SK-N-SH (cell line): ENCODE measurements at regions not wholly inside any gene's neighbourhood (a gene's known extent, or its start where the extent isn't known, plus 50 kb on each side); places are given as distances from the start of the nearest gene placed in this dataset.

Experiments
- CTCF ChIA-PET: fragments of 300-600, 350-600 bp; formaldehyde crosslinking; extraction: SDS; loops from one replicate; lab custom pipeline; 2021; lab: Yijun Ruan, JAX
- POLR2A ChIA-PET: fragments of 350-600 bp; sonication (Branson Sonifier 250); formaldehyde crosslinking; extraction: SDS; loops from one replicate; lab custom pipeline; 2020; ENCODE audit warnings: antibody characterized with exemption, inconsistent platforms; lab: Yijun Ruan, JAX
- DNase-seq: peaks from one replicate; pipeline ENCODE4 v3.0.0; 2012
- H2AFZ ChIP-seq: fragments of 200-600 bp; sonication (generic); 2 replicates; pipeline ENCODE4 v1.8.1; 2016; ENCODE audit warnings: antibody characterized with exemption, mild to moderate bottlenecking, low read depth
- H3F3A ChIP-seq: fragments of 200-600 bp; sonication (generic); replicated peaks from 2 replicates; pipeline ENCODE3; 2016; ENCODE audit warnings: antibody characterized with exemption, mild to moderate bottlenecking; ENCODE audit not compliant: insufficient read depth
- H3K27ac ChIP-seq, 2 experiments: fragments of 200-500 bp in 1 of 2; fragments of 200-600 bp in 1 of 2; sonication (Bioruptor generic) in 1 of 2; sonication (generic), shearing (Covaris generic) in 1 of 2; 2 replicates each; pipeline versions ENCODE4 v1.5.1 to v1.6.1; 2014 to 2016; ENCODE audit warnings: low read depth in 2 of 2, inconsistent platforms in 1 of 2, low read length in 1 of 2, mild to moderate bottlenecking in 1 of 2, mixed read lengths in 1 of 2
- H3K27me3 ChIP-seq: fragments of 200-600 bp; sonication (generic), shearing (Covaris generic); 2 replicates; pipeline ENCODE4 v1.6.1; 2016; ENCODE audit warnings: mixed run types; ENCODE audit not compliant: insufficient read depth
- H3K36me3 ChIP-seq, 2 experiments: fragments of 200-500 bp in 1 of 2; fragments of 200-600 bp in 1 of 2; sonication (Bioruptor generic) in 1 of 2; sonication (generic) in 1 of 2; replicated peaks in 1 of 2; 2 replicates each; pipeline versions ENCODE3 to v1.5.1; 2014 to 2016; ENCODE audit warnings: low read length in 1 of 2, mild to moderate bottlenecking in 1 of 2; ENCODE audit not compliant: insufficient read depth in 2 of 2, control insufficient read depth in 1 of 2
- H3K4me1 ChIP-seq, 2 experiments: fragments of 200-500 bp in 1 of 2; fragments of 200-600 bp in 1 of 2; sonication (Bioruptor generic) in 1 of 2; sonication (generic), shearing (Covaris generic) in 1 of 2; 2 replicates each; pipeline versions ENCODE4 v1.5.1 to v1.6.1; 2014 to 2016; ENCODE audit warnings: low read depth in 1 of 2, low read length in 1 of 2, mixed run types in 1 of 2; ENCODE audit not compliant: insufficient read depth in 2 of 2, control insufficient read depth in 1 of 2
- H3K4me2 ChIP-seq: fragments of 200-600 bp; sonication (generic), shearing (Covaris generic); 2 replicates; pipeline ENCODE4 v1.6.1; 2017; ENCODE audit warnings: mixed run types
- H3K4me3 ChIP-seq, 2 experiments: fragments of 200-500 bp in 1 of 2; fragments of 200-600 bp in 1 of 2; sonication (Bioruptor generic) in 1 of 2; sonication (generic), shearing (Covaris generic) in 1 of 2; 2 replicates each; pipeline versions ENCODE4 v1.5.1 to v1.8.1; 2014 to 2016; ENCODE audit warnings: low read depth in 2 of 2, inconsistent platforms in 1 of 2, low read length in 1 of 2, mild to moderate bottlenecking in 1 of 2, mixed read lengths in 1 of 2, moderate library complexity in 1 of 2
- H3K79me2 ChIP-seq: fragments of 200-600 bp; sonication (generic); 2 replicates; pipeline ENCODE4 v1.8.1; 2017; ENCODE audit warnings: mild to moderate bottlenecking; ENCODE audit not compliant: insufficient read depth
- H3K9ac ChIP-seq: fragments of 200-600 bp; sonication (generic); 2 replicates; pipeline ENCODE4 v1.6.1; 2017; ENCODE audit warnings: mixed run types
- H3K9me2 ChIP-seq: fragments of 200-600 bp; sonication (generic); 2 replicates; pipeline ENCODE4 v1.6.1; 2017; ENCODE audit warnings: mixed run types
- H3K9me3 ChIP-seq: fragments of 200-600 bp; sonication (generic); 2 replicates; pipeline ENCODE4 v1.6.1; 2017; ENCODE audit warnings: mixed run types, mild to moderate bottlenecking, moderate library complexity
- H4K20me1 ChIP-seq: fragments of 200-600 bp; sonication (generic); 2 replicates; pipeline ENCODE4 v1.6.1; 2017; ENCODE audit warnings: mild to moderate bottlenecking, mixed run types; ENCODE audit not compliant: insufficient read depth
- CHD2 ChIP-seq: fragments of 150-350 bp; IDR thresholded peaks from 2 replicates; pipeline ENCODE4 v1.6.1; 2018; ENCODE audit warnings: low read length; ENCODE audit not compliant: partially characterized antibody
- FOSL2 ChIP-seq: IDR thresholded peaks from 2 replicates; pipeline ENCODE4 v1.4.0; 2012; ENCODE audit warnings: low read depth, mild to moderate bottlenecking, moderate library complexity, borderline replicate concordance
- FOXJ3 ChIP-seq: sonication (generic); formaldehyde crosslinking; IDR thresholded peaks from 2 replicates; pipeline ENCODE4 v1.5.1; 2020; ENCODE audit warnings: mild to moderate bottlenecking, missing genetic modification reagents
- GABPA ChIP-seq: IDR thresholded peaks from 2 replicates; pipeline ENCODE4 v1.4.0; 2012; ENCODE audit warnings: low read depth, mild to moderate bottlenecking
- GATA2 ChIP-seq: sonication (generic); formaldehyde crosslinking; IDR thresholded peaks from 2 replicates; pipeline ENCODE4 v1.5.0; 2020; ENCODE audit warnings: mild to moderate bottlenecking, missing genetic modification reagents
- JUND ChIP-seq: IDR thresholded peaks from 2 replicates; pipeline ENCODE4 v1.4.0; 2012
- MEF2A ChIP-seq: IDR thresholded peaks from 2 replicates; pipeline ENCODE4 v1.4.0; 2012; ENCODE audit warnings: low read depth, borderline replicate concordance
- MXI1 ChIP-seq: IDR thresholded peaks from 2 replicates; pipeline ENCODE4 v1.6.1; 2012; ENCODE audit warnings: mild to moderate bottlenecking, low read depth, low read length, improper control_type of control experiment
- NRF1 ChIP-seq: IDR thresholded peaks from 2 replicates; pipeline ENCODE4 v1.6.1; 2012; ENCODE audit warnings: low read depth, mild to moderate bottlenecking, low read length
- RAD21 ChIP-seq: IDR thresholded peaks from 2 replicates; pipeline ENCODE4 v1.6.1; 2012; ENCODE audit warnings: mild to moderate bottlenecking, low read length
- REST ChIP-seq: IDR thresholded peaks from 2 replicates; pipeline ENCODE4 v1.6.1; 2012; ENCODE audit warnings: mild to moderate bottlenecking, low read depth, low read length, moderate library complexity
- RFX5 ChIP-seq: IDR thresholded peaks from 2 replicates; pipeline ENCODE4 v1.6.1; 2012; ENCODE audit warnings: mild to moderate bottlenecking, improper control_type of control experiment, low read length
- SIN3A ChIP-seq: IDR thresholded peaks from 2 replicates; pipeline ENCODE4 v1.6.1; 2012; ENCODE audit warnings: low read depth, mild to moderate bottlenecking, low read length, moderate library complexity, borderline replicate concordance
- SMC3 ChIP-seq: IDR thresholded peaks from 2 replicates; pipeline ENCODE4 v1.6.1; 2012; ENCODE audit warnings: low read depth, low read length, improper control_type of control experiment
- TEAD4 ChIP-seq: IDR thresholded peaks from 2 replicates; pipeline ENCODE4 v1.4.0; 2012; ENCODE audit warnings: mild to moderate bottlenecking, borderline replicate concordance; ENCODE audit not compliant: insufficient read depth
- USF1 ChIP-seq: IDR thresholded peaks from 2 replicates; pipeline ENCODE4 v1.4.0; 2012; ENCODE audit warnings: low read depth, borderline replicate concordance
- USF2 ChIP-seq: fragments of 150-350 bp; IDR thresholded peaks from 2 replicates; pipeline ENCODE4 v1.6.1; 2017; ENCODE audit warnings: antibody characterized with exemption, low read length, low read depth, borderline replicate concordance
- YY1 ChIP-seq: IDR thresholded peaks from 2 replicates; pipeline ENCODE4 v1.4.0; 2012; ENCODE audit warnings: low read depth, mild to moderate bottlenecking
- WGBS: methylation state at CpG from one replicate; pipeline ENCODE4 v1.1.6; 2017; ENCODE audit warnings: low lambda C conversion rate; 5-methylcytosine and 5-hydroxymethylcytosine counted together
- TF ChIP-seq, protein P1 (sequence below): fragments of 200-600 bp; sonication (generic); IDR thresholded peaks from 2 replicates; pipeline ENCODE4 v1.6.1; 2017; ENCODE audit warnings: antibody characterized with exemption, mild to moderate bottlenecking, moderate library complexity
- TF ChIP-seq, protein P2 (sequence below): IDR thresholded peaks from 2 replicates; pipeline ENCODE4 v1.4.0; 2012; ENCODE audit warnings: low read depth

DNA sequence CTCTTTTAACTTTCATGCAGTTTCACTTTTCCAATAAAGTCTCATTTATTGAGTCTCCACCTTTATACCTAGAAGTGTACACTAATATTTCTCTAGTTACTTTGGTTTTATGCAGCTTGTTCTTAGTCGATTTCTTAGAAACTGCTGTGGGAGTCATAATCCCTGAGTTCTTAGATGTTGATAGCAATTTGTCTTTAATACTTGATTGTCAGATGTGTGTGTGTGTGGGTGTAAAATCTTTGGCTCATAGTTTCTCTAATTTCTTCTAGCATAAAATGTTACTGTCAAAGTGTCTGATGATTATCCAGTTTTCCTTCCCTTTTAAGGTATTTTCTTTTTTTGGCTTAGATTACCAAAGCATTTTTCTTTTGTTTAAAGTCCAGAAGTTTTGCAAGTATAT, 473.8 kb upstream of the PTCHD4 start:
- no peak overlapping the region for H3K9ac ChIP-seq
- no peaks in the 10 kb centered on the region for H3K36me3 ChIP-seq
- H3K4me2 ChIP-seq = no peak overlapping the region
- H3K4me1 ChIP-seq = no peaks in the 10 kb centered on the region
- no peaks in the 10 kb centered on the region for H4K20me1 ChIP-seq
- H3K79me2 ChIP-seq = no peaks in the 10 kb centered on the region
- no peak overlapping the region for H2AFZ ChIP-seq
- 5% methylated on average over 1 of the region's 1 CpG for WGBS
- TF ChIP-seq RAD21 = no peak
- TF ChIP-seq GATA2 (CRISPR knock-in tag) = no peak
- TF ChIP-seq FOXJ3 (CRISPR knock-in tag) = no peak
- no peak for TF ChIP-seq RFX5
- no peak for TF ChIP-seq JUND
- TF ChIP-seq SIN3A = no peak
- TF ChIP-seq TEAD4 = no peak
- DNase-seq = no peak
- H3K9me3 ChIP-seq = no peaks in the 10 kb centered on the region
- H3K27ac ChIP-seq = no peak overlapping the region
- H3K9me2 ChIP-seq = no peaks in the 10 kb centered on the region
- ChIA-PET CTCF (no interaction called here), POLR2A (no interaction called here)
- 0 out of 2 replicates have a peak, but pooled peaks cover 8% of the 10 kb centered on the region for H3K27me3 ChIP-seq
- H3K4me3 ChIP-seq = no peak overlapping the region
- H3F3A ChIP-seq = no peaks in the 10 kb centered on the region

- WGBS = 16% methylated on average over 3 of the region's 3 CpGs
- Histone ChIP-seq H3K9me3 (no peaks in the 10 kb centered on the region), H3K9ac (no peak overlapping the region), H3K79me2 (no peaks in the 10 kb centered on the region), H3K4me1 (no peaks in the 10 kb centered on the region), H3K9me2 (no peaks in the 10 kb centered on the region), H3F3A (peaks cover 8% of the 10 kb centered on the region), H3K27ac (no peak overlapping the region), H3K36me3 (no peaks in the 10 kb centered on the region), H3K27me3 (peaks cover 8% of the 10 kb centered on the region; the same call in 1 of the 2 replicates), H3K4me2 (no peak overlapping the region), H4K20me1 (no peaks in the 10 kb centered on the region), H3K4me3 (no peak overlapping the region), H2AFZ (no peak overlapping the region)
- ChIA-PET CTCF (no interaction called here), POLR2A (no interaction called here)
- DNase-seq = no peak
- TF ChIP-seq TEAD4 (no peak), USF2 (no peak), SMC3 (no peak), MEF2A (no peak), GATA2 (CRISPR knock-in tag) (no peak), GABPA (no peak), CHD2 (no peak), NRF1 (no peak), YY1 (no peak), REST (no peak), USF1 (no peak), RAD21 (no peak), MXI1 (no peak), FOSL2 (no peak)
- TF ChIP-seq, protein P1, sequence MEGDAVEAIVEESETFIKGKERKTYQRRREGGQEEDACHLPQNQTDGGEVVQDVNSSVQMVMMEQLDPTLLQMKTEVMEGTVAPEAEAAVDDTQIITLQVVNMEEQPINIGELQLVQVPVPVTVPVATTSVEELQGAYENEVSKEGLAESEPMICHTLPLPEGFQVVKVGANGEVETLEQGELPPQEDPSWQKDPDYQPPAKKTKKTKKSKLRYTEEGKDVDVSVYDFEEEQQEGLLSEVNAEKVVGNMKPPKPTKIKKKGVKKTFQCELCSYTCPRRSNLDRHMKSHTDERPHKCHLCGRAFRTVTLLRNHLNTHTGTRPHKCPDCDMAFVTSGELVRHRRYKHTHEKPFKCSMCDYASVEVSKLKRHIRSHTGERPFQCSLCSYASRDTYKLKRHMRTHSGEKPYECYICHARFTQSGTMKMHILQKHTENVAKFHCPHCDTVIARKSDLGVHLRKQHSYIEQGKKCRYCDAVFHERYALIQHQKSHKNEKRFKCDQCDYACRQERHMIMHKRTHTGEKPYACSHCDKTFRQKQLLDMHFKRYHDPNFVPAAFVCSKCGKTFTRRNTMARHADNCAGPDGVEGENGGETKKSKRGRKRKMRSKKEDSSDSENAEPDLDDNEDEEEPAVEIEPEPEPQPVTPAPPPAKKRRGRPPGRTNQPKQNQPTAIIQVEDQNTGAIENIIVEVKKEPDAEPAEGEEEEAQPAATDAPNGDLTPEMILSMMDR = no peak
- TF ChIP-seq, protein P2, sequence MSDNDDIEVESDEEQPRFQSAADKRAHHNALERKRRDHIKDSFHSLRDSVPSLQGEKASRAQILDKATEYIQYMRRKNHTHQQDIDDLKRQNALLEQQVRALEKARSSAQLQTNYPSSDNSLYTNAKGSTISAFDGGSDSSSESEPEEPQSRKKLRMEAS = no peak
Measured at GRCh38 chr6:48570656-48571055, 459.7 kb upstream of the PTCHD4 start.
